Activated CD4-positive, alpha-beta T cell treated with anti-CD3 and anti-CD28 coated beads, Interleukin-2, Interleukin-4, amounts not matched to agents 100 ng/mL and 50 ng/mL, durations not matched to agents 16 hours and 8 hours (primary cell): ENCODE measurements at regions not wholly inside any gene's neighbourhood (a gene's known extent, or its start where the extent isn't known, plus 50 kb on each side); places are given as distances from the start of the nearest gene placed in this dataset.
"Not testable (repeated sequence)": the region's sequence is repeated elsewhere in the genome, so short reads cannot be mapped to it uniquely, and the experiment has no call there.

Experiments used
- DNase-seq: peaks from one replicate; pipeline ENCODE4 v3.0.0-alpha.2; 2020; ENCODE audit warnings: low spot score

- DNase-seq: no peak
Measured at GRCh38 chr20:22529150-22530019, 55.0 kb downstream of the FOXA2 start.

GRCh38 chr20:22526512-22527012 lies 57.8 kb downstream of the FOXA2 start:
- DNase-seq: no peak

GRCh38 chr20:22525821-22526220 lies 58.6 kb downstream of the FOXA2 start:
- no peak for DNase-seq

- no peak for DNase-seq
Measured at GRCh38 chr20:22525069-22525820, 59.1 kb downstream of the FOXA2 start.

GRCh38 chr20:22524393-22525015 lies 59.9 kb downstream of the FOXA2 start:
- DNase-seq: no peak

- no peak for DNase-seq
Measured at GRCh38 chr20:22523499-22524392, 60.6 kb downstream of the FOXA2 start.

GRCh38 chr20:22523128-22523498 lies 61.3 kb downstream of the FOXA2 start:
- no peak for DNase-seq

GRCh38 chr20:22522701-22523100 lies 61.7 kb downstream of the FOXA2 start:
- DNase-seq: no peak

- not testable (repeated sequence) for DNase-seq
Measured at GRCh38 chr20:22521940-22522339, 62.4 kb downstream of the FOXA2 start.

GRCh38 chr20:22520381-22520780 lies 64.0 kb downstream of the FOXA2 start:
- no peak for DNase-seq

GRCh38 chr20:22515264-22515663 lies 69.1 kb downstream of the FOXA2 start:
- DNase-seq: no peak

GRCh38 chr20:22513574-22513973 lies 70.8 kb downstream of the FOXA2 start:
- DNase-seq: no peak

GRCh38 chr20:22512911-22513489 lies 71.4 kb downstream of the FOXA2 start:
- DNase-seq: no peak

- no peak for DNase-seq
Measured at GRCh38 chr20:22511943-22512910, 72.1 kb downstream of the FOXA2 start.

- DNase-seq: no peak
Measured at GRCh38 chr20:22509843-22510147, 74.6 kb downstream of the FOXA2 start.

GRCh38 chr20:22509090-22509842 lies 75.1 kb downstream of the FOXA2 start:
- DNase-seq: no peak

- no peak for DNase-seq
Measured at GRCh38 chr20:22508426-22508825, 75.9 kb downstream of the FOXA2 start.

- no peak for DNase-seq
Measured at GRCh38 chr20:22507240-22507961, 77.0 kb downstream of the FOXA2 start.

- DNase-seq: no peak
Measured at GRCh38 chr20:22506827-22507226, 77.5 kb downstream of the FOXA2 start.
